ENCODE measurements at regions not wholly inside any gene's neighbourhood (a gene's known extent, or its start where the extent isn't known, plus 50 kb on each side); places are given as distances from the start of the nearest gene placed in this dataset.

- TF ChIP-seq, protein P1, sequence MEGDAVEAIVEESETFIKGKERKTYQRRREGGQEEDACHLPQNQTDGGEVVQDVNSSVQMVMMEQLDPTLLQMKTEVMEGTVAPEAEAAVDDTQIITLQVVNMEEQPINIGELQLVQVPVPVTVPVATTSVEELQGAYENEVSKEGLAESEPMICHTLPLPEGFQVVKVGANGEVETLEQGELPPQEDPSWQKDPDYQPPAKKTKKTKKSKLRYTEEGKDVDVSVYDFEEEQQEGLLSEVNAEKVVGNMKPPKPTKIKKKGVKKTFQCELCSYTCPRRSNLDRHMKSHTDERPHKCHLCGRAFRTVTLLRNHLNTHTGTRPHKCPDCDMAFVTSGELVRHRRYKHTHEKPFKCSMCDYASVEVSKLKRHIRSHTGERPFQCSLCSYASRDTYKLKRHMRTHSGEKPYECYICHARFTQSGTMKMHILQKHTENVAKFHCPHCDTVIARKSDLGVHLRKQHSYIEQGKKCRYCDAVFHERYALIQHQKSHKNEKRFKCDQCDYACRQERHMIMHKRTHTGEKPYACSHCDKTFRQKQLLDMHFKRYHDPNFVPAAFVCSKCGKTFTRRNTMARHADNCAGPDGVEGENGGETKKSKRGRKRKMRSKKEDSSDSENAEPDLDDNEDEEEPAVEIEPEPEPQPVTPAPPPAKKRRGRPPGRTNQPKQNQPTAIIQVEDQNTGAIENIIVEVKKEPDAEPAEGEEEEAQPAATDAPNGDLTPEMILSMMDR (conservative IDR thresholded peaks at IDR 0.05; ENCODE audit: low read length): no peak
- TF ChIP-seq EZH2phosphoT487 (IDR thresholded peaks at IDR 0.05; ENCODE audit: borderline replicate concordance): no peak
These were observed 161.7 kb downstream of the DHX15 start for GRCh38 chr4:24422644-24423043.
